ENCODE measurements at regions not wholly inside any gene's neighbourhood (a gene's known extent, or its start where the extent isn't known, plus 50 kb on each side); places are given as distances from the start of the nearest gene placed in this dataset.

DNA sequence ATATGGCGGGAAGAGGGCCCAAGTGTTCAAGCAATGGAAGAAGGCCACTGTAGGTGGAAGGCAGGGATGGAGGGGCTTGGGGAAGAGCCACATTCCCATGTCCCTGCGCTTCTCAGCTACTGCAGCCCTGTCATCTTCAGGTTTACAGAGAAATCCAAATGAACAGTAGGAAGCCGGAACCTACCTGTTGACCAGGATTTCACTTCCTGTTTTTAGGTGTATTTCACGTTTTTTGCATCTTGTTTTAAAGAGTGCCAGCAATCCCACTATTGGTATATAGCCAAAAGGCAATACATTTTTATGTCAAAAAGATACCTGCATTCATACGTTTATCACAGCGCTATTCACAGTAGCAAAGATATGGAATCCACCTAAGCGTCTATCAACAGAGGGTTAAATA is 159.2 kb downstream of the SLC35B3 start:
- no peak for DNase-seq (ENCODE audit: low spot score)

DNA sequence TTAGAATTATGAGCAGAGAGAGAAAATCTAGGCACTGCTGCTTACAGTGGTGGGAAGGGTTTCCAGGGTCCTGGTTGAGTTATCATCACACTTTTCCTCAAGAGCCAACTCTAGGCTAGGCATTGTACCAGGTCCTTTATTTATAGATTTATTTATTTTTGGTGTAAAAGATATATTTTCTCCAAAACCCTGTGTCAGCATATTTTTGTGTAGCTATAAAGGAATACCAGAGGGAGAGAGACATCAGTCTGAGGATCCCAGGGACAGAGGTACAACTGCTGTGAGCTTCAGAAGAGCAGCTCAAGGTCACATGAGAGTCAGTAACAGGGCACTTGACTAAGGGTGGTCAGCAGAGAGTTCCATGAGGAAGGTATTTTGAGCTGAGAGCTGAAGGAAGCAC is 159.7 kb downstream of the SLC35B3 start:
- DNase-seq (ENCODE audit: low spot score): no peak

DNA sequence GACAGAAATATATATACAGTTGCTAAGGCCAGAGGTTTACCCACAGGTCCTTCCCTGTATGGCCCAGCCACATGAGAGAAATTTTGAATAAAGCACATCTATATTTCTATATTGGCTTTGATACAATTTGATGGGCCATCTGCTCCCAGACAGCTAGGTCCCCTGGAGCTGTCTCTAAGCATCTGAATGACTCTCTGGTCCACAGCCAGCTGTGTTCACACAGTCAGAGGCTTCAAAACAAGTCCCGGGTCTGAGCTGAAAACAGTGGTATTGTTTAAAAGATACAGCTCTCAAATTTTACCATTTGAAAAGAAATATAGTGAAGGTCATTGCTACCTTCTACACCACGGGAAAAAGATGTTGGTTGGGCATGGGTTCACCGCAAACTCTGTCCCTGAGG is 161.1 kb downstream of the SLC35B3 start:
- no peak for DNase-seq (ENCODE audit: low spot score)

GRCh38 chr6:8269872-8270454 is 165.4 kb downstream of the SLC35B3 start:
- DNase-seq (ENCODE audit: low spot score): no peak

GRCh38 chr6:8269094-8269493 is 166.3 kb downstream of the SLC35B3 start:
- no peak for DNase-seq (ENCODE audit: low spot score)

GRCh38 chr6:8268606-8269005 is 166.3 kb upstream of the EEF1E1 start:
- DNase-seq (ENCODE audit: low spot score): no peak

DNA sequence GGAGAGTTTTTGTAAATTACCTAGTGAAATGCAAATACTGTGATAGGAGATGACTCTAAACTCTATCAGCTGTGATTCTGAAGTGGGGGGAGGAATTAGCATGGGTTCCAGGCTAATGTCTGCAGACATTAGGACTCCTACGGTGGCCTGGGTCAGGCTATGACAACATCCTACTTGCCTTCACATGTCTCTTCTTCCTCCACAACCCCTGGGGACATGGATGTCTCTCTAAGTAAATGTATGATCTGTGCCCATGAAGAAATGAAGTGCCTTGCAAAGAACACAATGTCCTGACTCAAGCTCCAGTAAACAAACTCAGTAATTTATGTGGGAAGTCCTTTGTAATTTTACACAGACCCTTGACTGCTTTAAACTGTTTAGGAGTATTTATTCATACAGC is 165.8 kb upstream of the EEF1E1 start:
- no peak for DNase-seq (ENCODE audit: low spot score)

DNA sequence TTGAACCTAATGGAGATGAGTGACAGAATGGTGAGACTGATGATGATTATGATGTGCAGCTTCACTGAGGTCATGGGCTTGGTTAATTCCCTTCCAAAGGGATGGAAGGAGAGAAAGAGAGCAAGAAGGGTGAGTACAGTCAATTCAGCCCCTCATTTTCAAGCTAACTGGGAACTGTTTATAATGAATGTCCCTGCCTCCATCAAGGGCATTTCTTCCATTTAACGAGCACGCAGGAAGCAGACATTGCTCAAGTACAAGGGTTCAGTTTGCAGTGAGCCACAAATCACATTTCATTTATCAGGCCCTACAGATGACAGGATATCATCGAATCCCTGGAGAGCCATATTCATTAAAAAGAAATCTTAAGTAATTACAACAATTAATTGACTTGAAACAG is 158.3 kb upstream of the EEF1E1 start:
- DNase-seq (ENCODE audit: low spot score): no peak

DNA sequence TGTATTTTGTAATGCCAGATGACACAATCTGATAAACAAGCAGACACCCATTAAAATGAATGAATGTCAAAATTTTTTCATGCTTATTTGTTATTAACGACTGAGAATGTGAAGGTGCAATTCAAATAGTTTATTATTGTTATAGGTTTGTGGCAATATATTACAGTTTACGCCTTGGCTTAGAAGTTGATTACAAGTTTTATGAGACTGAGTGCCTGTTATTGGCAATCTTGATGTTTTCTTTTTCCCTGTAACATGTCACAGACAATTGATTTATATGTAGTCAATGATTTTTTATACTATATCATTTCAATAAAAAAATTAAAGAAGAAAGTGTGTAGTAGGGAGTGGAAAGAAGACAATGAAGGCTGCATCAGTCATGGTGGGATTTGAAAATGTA is 144.1 kb upstream of the EEF1E1 start:
- DNase-seq (ENCODE audit: low spot score): no peak

DNA sequence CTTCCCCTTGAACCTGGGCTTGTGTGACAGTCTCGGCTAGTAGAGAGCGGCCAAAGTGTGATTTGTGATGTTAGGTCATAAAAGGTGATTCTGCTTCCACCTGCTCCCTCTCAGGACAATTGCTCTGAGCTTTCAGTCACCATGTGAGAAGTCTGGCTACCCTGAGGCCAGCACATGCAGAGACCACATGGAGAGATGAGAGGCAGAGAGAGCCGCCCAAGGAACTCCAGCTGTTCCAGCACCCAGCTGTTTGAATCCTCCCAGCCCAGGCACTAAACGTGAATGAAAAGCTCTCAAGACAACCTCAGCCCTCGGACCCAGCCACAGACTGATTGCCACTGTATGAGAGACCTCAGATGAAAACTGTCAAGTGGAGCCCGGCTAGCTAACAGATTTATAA is 143.4 kb upstream of the EEF1E1 start:
- DNase-seq (ENCODE audit: low spot score): no peak

- no peak for DNase-seq (ENCODE audit: low spot score)
Observed at GRCh38 chr6:8243475-8243874, 141.1 kb upstream of the EEF1E1 start.

GRCh38 chr6:8242885-8243284 is 140.5 kb upstream of the EEF1E1 start:
- no peak for DNase-seq (ENCODE audit: low spot score)

- no peak for DNase-seq (ENCODE audit: low spot score)
Observed at GRCh38 chr6:8240301-8240700, 138.0 kb upstream of the EEF1E1 start.

DNA sequence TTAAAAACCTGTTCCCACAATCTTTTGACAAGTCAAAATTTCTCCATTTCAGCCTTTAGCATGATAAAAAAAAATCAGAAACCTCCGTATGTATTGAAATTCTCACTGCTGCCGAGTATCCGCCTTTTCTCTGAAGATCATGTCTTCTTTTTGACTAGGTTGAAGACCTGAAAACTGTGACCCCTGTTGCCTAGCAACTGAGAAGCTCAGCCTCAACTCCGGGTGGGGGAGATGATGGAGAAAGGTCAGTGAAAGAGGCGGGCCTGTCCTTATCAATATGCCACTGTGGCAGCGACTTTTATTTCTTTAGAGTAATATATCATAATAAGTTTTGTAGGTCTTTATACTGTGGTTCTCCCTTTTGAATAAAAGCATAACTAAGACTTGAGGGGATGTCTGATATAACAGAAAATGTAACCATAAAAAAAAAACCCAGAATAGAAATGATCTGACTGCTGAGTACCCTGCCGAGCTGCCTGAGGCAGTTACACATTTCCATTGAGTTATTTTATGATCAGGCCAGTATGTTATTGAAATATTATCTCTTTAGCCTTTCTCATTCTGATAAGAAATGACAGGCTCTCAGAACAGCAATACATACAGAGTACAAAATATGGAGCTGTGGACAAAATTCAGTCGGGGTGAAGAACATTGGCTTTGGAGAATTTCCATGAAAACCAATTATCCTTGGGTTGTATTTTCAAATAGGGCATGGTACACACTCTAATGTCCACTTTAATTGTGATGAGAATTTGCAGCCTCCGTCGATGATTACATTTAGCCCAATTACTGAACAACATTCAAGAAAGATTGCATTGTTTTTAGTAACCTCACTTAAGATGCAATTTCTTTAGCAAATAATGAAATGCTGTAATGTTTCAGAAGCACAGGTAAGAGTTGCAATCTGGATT is 136.7 kb upstream of the EEF1E1 start:
- DNase-seq (ENCODE audit: low spot score): no peak

GRCh38 chr6:8237668-8238067 is 135.3 kb upstream of the EEF1E1 start:
- DNase-seq (ENCODE audit: low spot score): no peak

- no peak for DNase-seq (ENCODE audit: low spot score)
Observed at GRCh38 chr6:8236956-8237355, 134.6 kb upstream of the EEF1E1 start.

GRCh38 chr6:8234321-8234720 is 132.0 kb upstream of the EEF1E1 start:
- no peak for DNase-seq (ENCODE audit: low spot score)

- no peak for DNase-seq (ENCODE audit: low spot score)
Observed at GRCh38 chr6:8231956-8232355, 129.6 kb upstream of the EEF1E1 start.

GRCh38 chr6:8229915-8230756 is 127.8 kb upstream of the EEF1E1 start:
- no peak for DNase-seq (ENCODE audit: low spot score)

DNA sequence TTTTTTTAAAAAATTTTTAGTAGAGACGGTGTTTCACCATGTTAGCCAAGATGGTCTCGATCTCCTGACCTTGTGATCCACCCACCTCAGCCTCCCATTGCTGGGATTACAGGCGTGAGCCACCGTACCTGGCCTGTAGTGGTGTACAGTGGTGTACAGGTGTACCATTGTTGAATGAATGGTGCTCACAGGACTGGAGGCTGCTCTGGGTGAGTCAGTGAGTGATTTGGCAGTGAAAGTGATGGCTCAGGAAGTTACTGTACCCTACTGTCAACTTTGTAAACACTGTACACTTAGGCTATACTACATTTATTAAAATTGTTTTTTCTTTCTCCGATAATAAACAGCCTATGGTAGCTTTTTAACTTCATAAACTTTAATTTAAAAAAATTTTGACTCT is 122.8 kb upstream of the EEF1E1 start:
- DNase-seq (ENCODE audit: low spot score): no peak

DNA sequence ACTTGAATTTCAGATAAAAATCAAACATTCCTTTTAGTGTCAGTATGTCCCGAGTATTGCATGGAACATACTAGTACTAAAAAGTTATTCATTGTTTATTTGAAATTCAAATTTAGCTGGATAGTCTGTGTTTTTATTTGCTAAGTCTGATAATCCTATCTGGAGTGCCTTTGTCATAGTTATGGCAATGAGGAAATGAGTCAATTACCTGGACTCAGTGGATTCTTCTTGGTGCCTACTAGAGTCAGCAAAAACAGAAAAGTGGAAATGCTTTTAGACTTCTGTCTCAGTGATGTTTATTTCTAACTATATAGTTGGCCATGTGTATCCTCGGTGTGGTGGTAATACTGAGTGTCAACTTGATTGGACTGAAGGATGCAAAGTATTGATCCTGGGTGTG is 121.3 kb upstream of the EEF1E1 start:
- no peak for DNase-seq (ENCODE audit: low spot score)

DNA sequence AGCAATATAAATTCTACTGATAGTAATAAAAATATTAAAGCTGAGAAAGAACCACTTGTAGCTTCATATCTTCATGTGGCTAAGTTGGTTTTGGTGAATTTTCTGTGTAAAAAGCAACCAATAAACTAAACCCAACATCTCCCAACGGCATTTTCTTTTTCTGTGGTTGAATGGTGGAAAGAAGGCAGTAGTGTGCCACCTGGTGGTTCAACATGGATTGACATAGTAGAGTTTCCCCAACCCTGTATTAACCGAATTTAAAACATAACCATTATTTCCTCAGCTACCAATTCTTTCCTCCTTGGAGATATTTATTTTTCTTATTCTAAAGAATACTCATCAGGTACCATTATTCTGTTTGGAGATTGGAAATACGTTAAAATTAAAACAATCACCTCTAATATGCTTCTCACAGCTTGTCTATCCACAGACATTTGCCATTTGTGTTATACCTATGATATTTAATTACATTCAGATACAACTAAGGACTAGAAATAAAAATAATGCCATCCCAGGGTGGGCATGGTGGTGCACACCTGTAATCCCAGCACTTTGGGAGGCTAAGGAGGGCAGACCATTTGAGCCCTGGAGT is 117.1 kb upstream of the EEF1E1 start:
- DNase-seq (ENCODE audit: low spot score): peak; percentile 53

All from AG08396 (cell line).